H1 (cell line): ENCODE measurements at regions not wholly inside any gene's neighbourhood (a gene's known extent, or its start where the extent isn't known, plus 50 kb on each side); places are given as distances from the start of the nearest gene placed in this dataset.

Experiments
- CREB1 ChIP-seq: IDR thresholded peaks from 2 replicates; pipeline ENCODE4 v1.6.1; 2012; ENCODE audit warnings: inconsistent platforms
- CTCF ChIP-seq, 3 experiments: IDR thresholded peaks; 1 replicate in 2 of 3; 2 replicates in 1 of 3; pipeline versions ENCODE4 v1.5.1 to v1.6.1; 2011; ENCODE audit warnings: low read length in 3 of 3, mild to moderate bottlenecking in 3 of 3, inconsistent platforms in 2 of 3, low read depth in 1 of 3, moderate library complexity in 1 of 3; ENCODE audit not compliant: insufficient read depth in 1 of 3; ENCODE audit errors: control extremely low read depth in 1 of 3
- FOSL1 ChIP-seq: IDR thresholded peaks from 2 replicates; pipeline ENCODE4 v1.6.1; 2011; ENCODE audit warnings: mild to moderate bottlenecking, low read depth, low read length, moderate library complexity; ENCODE audit not compliant: insufficient read depth
- POLR2A ChIP-seq, 2 experiments: IDR thresholded peaks; 1 replicate in 1 of 2; 2 replicates in 1 of 2; pipeline ENCODE4 v1.6.1; 2011; ENCODE audit warnings: low read depth in 2 of 2, low read length in 2 of 2, mild to moderate bottlenecking in 2 of 2; ENCODE audit errors: control extremely low read depth in 1 of 2
- RFX5 ChIP-seq: IDR thresholded peaks from 2 replicates; pipeline ENCODE4 v1.6.1; 2011; ENCODE audit warnings: low read depth, low read length, improper control_type of control experiment, borderline replicate concordance
- SRF ChIP-seq: IDR thresholded peaks from 2 replicates; pipeline ENCODE4 v1.6.1; 2011; ENCODE audit warnings: mild to moderate bottlenecking, low read depth, low read length, moderate library complexity
- SUZ12 ChIP-seq: fragments of 200-600 bp; sonication (generic); IDR thresholded peaks from 2 replicates; pipeline ENCODE4 v1.6.1; 2012; ENCODE audit warnings: mild to moderate bottlenecking, inconsistent platforms, low read length, moderate library complexity, mixed read lengths
- YY1 ChIP-seq: IDR thresholded peaks from 2 replicates; pipeline ENCODE4 v1.6.1; 2011; ENCODE audit warnings: low read depth, mild to moderate bottlenecking, low read length

DNA sequence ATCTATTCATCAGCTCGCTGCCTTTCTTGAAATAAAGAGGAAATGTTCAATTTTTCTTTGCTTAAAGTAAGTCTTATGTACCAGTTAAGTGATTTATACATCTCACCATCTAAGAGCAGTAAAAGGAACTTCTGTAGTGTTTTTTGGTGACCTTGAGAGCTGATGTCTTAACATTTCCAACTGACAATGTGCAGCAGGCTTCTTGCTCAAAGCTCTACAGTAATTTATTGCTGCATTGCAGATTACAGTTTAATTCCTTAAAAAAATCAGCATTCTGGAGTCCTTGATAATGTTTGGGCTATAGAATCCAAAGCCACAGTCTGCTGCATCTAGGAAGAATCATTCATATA is 61.6 kb downstream of the DIPK2A start:
- TF ChIP-seq YY1 = no peak
- no peak for TF ChIP-seq POLR2A (IDR thresholded peaks at IDR 0.05; ENCODE audit: control extremely low read depth in 1 of 2, low read depth in 2 of 2, low read length in 2 of 2)
- no peak for TF ChIP-seq SUZ12
- TF ChIP-seq RFX5 = no peak
- TF ChIP-seq CTCF (IDR thresholded peaks at IDR 0.05; ENCODE audit: control extremely low read depth in 1 of 3, insufficient read depth in 1 of 3, low read depth in 1 of 3, low read length in 3 of 3) = no peak
- no peak for TF ChIP-seq CREB1
- TF ChIP-seq FOSL1 = no peak
- TF ChIP-seq SRF = no peak
